GM19099 (cell line): ENCODE measurements at regions not wholly inside any gene's neighbourhood (a gene's known extent, or its start where the extent isn't known, plus 50 kb on each side); places are given as distances from the start of the nearest gene placed in this dataset.

Experiments
- POLR2A ChIP-seq: IDR thresholded peaks from 3 replicates; pipeline ENCODE4 v1.6.1; 2011; ENCODE audit warnings: low read depth; ENCODE audit not compliant: insufficient read length; ENCODE audit errors: extremely low read depth

DNA sequence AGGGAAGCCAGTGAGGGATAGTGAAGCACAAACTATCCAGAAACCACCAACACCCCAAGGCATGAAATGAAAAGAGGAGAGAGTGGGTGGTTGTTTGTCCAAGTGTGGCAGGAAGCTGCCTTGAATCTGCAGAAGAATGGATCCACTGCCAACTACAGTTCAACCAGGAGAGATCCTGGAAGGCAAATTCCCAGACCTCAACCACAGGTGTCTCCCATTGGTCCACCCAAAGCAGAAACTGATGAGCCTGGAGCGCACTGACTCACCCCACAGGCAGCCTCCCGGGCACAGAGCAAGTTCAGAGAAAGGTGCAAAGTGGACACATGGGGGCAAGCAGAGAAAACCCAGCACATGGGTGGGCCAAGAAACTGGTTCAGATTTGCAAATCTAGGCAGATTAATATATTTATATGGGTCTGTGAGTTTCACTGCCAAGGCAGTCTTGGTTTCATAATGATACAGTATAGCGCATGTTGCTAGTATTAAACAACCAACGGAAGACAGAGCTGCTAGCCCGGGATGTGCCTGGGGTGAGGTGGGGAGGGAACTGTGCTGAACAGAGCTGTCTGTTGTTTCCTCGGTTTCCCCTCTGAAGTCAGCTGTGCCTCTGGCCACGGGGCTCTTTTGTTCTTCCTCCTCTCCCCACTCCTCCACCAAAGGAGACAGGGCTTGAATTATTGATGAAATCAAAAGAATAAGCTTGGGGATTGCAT is 416.2 kb upstream of the CCDC196 start:
- no peak for TF ChIP-seq POLR2A

DNA sequence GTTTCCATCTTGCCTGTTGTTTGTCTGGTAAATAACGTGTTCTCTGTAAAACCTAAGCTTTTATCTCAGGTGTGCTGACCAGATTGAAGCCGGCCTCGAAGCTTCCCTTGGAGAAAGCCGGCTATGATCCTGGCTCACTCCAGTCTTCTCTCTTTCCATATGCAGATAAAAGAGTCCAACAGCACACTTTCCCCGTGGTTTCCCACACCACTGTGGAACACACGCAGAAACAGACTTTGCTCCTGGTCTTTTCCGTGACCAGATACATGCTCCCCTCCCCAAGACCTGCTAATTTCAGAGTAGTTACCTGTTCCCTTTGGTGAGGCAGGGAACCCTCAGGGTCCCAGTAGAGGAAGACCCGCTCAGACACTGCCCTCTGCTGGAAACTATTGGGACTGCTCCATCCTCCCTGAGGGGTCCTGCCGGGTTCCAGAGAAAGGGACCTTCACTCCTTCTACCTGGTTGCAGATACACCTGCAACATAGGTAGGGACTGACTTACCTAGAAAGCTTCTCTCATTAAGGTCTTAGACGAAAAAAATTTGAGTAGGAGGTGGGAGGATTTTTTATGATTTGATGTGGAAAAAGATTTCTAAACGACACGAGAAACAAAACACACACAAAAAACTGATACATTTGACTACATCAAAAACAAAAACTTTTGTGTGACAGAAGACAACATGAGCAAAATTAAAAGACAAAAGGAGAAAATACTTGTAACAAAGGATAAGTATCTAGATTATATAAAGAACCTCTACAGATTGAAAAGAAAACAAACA is 415.4 kb upstream of the CCDC196 start:
- no peak for TF ChIP-seq POLR2A

DNA sequence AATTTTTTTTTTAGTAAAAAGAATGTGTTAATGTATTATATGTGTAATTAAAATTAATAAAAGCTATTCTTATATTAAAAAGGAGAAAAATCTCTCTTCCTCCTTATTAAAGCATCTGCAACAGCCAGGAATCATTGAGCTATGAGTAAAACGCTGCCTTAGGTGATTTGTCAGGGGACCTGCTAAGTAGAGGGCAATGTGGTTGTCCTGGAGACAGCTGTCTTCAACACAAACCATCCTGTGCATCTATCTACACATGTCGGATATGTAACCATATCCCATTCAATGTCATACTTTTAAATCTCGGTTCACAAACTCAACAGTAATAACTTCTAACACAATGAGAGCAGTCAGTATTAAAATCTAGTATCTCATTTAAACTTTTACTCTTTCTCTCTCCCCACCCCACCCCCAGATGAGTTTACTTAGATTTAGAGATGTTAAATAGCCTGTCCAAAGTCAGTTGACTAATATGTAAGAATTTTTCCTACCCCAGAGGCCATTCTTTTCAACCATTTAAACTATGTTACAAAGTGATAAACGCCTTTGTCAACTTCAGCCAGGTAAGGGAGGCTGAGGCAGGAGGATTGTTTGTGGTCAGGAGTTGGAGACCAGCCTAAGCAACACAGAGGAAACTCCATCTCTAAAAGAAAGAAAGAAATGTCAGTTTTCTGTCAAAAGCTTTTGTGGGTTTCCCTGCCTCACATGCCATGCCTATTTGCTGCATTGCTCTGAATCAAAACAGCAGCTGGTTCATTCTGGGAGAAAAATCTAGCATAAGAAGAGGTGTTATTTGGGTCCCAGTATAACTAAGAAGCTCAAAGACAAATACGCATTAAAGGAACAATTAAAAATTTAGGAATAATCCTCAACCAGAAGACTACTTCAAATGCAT is 413.7 kb upstream of the CCDC196 start:
- TF ChIP-seq POLR2A: no peak

DNA sequence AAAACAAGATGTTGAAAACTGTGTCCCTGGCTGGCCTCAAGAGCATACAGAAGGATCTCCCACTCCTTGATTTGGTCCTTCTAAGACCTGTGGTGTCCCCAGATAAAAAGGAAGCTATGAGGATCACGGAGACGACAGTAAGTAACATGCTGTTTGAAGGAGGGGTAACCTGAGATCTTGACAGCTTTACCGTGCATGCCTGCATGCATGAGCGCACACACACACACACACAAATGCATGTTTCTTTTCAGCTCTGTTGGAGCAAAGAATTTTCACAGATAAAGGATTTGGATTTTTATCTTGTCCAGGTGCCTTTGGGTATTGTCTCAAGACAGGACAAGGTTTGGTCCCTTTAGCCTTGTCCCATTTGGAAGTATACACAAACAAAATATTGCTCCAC is 411.6 kb upstream of the CCDC196 start:
- TF ChIP-seq POLR2A: no peak

DNA sequence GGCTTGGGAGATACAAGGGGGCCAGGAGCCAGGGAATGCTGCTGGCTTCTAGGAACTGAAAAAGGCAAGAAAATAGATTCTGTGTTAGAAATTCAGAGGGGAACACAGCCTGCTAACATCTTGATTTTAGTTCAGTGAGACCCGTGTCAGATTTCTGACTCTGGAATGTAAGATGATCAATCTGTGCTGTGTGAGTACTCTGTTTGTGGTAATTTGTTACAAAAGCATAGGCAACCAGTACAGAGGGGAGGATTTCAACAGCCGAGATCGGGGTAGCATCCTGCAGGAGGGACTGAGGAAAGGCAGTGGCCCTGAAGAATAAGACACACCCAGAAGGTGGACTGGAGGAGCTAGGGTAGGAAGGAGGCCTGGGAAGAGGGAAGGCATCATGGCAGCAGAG is 410.0 kb upstream of the CCDC196 start:
- TF ChIP-seq POLR2A: no peak

DNA sequence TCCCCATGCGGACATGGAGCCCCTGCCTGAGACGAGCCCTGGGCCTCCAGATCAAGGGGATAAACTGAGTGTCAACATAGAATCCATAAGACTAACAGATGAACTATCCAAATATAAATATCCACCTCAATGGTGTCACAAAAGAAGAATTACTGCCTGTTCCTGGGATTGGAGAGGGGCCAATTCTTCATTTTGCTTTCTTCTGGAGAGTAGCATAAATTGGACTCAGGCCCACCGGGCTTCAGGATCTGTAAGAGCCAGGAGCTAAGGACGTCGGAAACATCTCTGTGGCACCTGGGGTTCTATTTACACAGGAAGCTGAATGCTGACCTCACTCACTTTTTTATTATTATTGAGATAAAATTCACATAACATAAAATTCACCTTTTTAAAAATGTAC is 408.2 kb upstream of the CCDC196 start:
- no peak for TF ChIP-seq POLR2A

DNA sequence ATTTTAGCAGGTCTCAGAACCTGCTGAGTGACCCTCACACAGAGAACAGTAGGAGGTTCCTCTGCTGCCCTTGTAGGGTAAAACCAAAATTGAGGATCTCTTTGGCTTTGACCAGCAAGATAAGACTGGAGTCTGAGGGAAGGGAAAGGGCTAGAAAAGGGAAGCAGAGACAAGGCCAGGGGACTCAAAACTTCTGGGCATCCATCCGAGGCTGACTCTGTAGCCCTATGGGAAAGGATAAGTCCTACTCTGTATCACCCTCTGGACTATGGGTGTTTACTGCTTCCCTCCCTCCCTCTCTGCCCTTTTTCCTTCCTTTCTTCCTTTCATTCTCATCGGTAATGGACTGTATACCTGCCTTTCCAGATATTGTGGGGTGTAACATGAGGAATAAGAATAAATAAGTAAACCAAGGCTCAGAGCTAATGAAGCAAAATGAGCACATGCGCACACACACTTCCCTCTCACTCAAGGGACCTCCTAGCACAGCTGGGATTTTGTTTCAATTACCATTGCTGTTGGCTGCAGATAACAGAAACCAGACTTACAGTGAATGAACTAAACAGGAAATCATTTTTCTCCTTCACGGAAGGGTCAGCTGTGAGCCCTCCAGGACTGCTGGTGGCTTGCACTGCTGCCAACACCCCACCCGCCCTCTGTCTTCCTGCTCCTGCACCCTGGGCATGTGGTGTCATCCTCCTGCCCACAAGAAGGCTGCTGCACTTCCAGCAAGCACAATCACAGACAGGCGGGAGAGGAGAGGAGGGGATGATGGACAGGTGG is 404.4 kb upstream of the CCDC196 start:
- TF ChIP-seq POLR2A: no peak

DNA sequence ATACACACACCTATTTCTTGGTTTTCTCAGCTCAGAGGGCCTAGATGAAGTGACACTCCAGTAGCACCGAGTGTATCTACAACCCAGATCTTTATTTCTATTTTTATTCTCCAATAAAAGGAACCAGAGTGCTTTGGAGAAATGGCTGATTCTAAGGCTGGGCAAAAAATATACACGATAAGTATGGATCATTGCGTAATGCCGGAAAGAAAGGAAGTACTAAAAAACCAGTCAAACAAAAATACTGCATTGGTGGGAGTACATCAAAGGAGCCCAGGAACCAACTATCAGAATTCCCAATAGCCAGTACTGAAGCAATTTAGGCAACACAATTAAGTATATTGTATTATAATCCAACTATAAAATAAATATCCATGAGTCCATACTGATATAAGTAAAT is 400.9 kb upstream of the CCDC196 start:
- no peak for TF ChIP-seq POLR2A

DNA sequence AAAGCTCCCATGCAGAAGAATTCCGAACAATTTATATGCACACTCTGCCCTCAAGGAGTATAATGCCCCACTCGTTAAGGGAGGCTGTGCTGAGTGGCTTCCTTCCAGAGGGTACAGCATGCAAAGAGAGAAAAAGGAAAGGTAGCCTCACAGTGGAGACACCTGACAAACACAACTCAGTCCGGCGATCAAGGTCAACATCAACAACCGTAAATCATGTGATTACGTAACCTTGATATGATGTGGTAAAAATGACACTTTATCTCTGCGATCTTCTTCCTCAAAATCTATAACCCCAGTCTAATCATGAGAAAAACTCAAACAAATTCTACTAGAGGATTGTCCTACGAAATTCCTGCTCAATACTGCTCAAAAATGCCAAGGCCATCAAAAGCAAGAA is 400.5 kb upstream of the CCDC196 start:
- TF ChIP-seq POLR2A: no peak

DNA sequence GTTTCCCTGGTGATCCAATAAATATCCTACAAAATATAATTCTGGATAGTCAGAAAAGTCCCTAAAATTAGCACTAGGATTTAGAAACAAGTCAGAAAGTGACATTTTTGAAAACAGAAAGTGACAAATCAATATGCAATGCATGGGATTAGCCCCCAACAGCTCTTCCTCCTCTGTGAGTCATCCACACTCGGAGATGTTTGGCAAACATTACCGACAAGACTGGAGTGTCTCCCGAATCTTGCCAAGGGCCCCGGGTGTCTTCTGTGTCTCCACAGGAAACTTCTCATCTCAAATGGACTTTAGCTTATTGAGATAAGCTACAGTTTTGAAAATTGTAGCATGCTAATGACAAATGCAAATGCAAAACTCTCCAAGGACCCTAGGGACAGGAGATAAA is 398.9 kb upstream of the CCDC196 start:
- TF ChIP-seq POLR2A: no peak

DNA sequence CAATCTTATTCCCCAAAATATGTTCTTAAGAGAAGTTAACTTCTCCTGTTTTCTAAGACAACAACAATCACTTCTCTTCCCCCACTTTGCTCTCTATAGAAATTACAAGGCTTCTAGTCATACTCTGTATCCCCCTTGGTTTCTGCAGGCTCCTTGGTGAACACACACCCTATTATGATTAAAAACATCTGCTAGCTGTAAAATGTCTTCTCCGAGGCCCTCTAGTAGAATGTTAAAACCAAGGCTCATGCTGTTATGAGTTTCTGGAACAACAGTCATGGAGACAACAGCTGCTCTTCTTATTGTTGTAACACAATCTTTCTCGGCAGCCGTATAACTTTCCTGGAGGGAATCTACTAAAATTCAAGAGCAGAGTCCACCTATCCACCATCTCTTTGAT is 397.5 kb upstream of the CCDC196 start:
- no peak for TF ChIP-seq POLR2A

DNA sequence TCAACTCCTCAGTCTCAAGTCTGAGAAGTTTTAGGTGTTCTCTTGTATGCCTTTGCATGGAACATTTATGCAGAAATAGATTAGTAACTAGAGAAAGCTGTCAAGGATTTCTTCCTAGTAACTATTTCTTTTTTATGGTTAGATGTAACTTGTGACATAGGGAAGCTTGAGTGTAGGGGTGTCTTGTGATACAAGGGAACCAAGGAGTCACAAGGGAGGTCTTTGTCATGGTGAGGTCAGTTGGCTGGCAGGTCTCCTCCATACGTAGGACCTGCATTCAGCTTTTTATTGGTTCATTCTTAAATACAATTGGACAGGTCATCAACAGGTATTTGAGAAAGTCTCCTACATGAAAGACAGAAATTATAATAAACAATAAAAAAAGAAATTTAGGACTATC is 394.0 kb upstream of the CCDC196 start:
- TF ChIP-seq POLR2A: no peak

DNA sequence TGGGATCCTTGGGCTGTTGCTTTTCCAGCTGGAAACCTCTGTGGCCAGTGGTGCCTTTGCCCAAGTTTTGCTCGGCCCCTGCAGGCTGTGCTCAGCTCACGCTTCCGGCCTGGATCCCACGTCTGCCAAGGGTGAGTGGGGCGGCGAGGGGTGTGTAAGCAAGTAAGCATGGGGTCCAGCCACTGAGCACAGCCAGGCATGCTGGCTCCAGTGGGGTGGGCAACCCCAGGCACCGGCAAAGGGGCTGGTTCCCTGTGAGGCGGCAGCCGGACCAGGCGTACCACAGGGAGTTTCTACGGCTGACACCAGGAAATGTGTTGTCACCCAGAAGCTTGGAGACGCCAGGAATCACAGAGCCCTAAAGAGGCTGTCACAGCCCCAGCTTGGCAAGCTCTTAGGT is 393.4 kb upstream of the CCDC196 start:
- no peak for TF ChIP-seq POLR2A

DNA sequence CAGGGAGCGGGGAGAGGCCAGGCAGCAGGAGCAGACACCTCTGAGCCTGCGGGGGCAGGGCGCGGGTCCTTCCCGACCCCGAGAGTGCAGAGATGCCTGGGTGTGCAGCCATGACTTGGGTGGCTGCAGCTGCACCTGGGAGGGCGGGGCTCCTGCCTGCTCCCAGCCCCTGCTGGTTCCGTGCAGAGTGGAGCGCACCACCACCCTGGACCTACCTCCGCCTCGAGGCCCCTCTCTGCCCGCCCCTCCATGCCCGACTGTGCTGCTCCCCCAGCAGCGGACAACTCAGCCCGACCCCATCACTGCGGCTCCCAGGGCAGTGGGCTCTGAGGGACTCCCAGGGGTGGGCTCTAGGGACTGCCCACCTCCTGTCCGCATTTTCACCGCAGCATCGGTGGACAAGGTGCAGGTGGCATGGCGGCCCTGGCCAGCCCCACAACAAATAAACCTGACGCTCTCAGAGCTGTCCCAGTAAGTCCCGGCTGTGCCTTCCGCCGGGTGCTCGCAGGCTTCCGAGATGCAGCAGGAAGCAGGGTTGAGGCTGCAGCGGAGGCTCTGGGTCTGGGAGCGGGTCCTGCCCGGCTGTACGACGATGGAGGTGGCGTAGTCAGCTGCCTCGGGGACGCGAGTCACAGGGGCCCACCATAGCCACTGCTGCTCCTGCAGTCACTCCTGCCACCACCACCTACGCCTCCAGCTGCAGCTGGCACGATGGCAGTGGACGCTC is 392.0 kb upstream of the CCDC196 start:
- no peak for TF ChIP-seq POLR2A
